DMS114 treated with DMSO at 0.1 percent for 48 hours (cell line): ENCODE measurements at regions not wholly inside any gene's neighbourhood (a gene's known extent, or its start where the extent isn't known, plus 50 kb on each side); places are given as distances from the start of the nearest gene placed in this dataset.

ENCODE experiments used
- DNase-seq: peaks from one replicate; lab custom pipeline; 2025; ENCODE audit not compliant: unreplicated experiment; lab: John Stamatoyannopoulos, UW

DNA sequence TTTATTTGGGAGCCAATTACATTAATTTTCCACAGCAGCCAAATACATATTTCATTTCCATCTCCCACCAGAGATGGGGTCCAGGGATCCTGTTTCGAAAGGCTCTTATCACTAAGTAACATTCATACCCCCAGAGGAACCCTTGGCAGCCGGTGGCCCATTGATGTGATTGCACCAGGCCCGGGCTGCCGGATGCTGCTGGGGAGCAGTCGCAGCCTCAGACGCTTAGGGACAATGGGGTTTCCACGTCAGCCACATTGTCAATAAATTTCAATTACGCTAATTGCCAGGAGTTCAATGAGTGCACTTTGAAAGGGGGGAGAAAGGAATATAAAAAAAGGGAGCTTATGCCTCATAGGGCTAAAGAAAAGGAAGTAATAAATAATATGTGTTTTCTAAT is 478.8 kb upstream of the ADAMTS16 start:
- DNase-seq, result no peak

DNA sequence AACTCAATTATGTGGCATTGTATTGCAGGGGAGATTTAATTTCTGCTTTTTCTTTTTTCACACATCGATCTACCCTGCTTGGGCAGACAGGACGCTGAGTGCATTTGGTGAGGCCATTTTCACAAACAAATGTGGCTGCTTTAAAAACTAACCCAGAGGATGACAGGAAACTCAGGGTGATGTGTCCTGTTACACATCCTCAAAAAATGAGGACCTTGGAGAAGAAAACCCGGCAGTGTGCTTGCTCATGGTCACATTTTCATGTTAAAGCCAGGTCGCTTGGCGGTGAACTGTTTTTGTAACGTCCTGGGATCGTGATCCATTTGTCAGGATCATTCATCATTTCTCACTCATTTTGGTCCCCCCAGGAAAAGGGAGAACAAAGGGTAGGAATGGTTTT is 478.3 kb upstream of the ADAMTS16 start:
- DNase-seq, result no peak

DNA sequence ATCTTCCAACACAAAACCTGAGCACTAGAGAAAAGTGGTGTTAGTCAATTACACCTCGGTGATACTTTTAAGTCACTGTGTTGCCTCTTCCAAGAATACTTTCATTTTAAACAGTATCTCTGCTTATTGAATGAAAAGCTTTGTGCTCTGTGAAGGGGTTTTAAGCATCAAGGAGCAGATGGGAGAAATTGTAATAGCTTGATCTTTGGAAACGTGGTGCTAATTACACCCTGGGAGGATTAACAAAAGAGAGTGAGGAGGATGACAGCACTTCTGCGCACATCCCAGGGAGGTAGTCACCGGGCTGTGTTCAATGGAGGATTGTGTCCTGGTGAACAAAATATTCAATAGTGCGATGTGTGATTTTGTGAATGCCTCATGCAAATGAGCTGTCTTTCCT is 477.4 kb upstream of the ADAMTS16 start:
- DNase-seq, result no peak

DNA sequence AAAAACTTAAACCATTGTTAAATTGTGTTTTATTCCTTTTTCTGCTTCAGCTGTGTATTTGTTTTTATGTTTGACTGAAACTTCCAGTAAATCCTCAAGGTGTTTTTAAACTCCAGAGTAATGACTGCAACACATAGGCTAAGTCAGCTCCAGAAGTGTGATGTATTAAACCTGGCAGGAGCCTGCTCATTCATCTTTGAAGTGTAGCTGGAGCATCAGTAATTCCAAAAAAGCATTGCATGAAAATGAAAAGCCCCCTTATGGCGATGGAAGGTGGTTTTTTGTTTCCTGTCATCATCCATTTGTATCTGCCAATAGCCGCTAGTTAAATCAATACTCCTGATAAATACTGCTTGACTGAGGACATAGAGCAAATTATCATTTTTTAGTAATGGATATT is 474.2 kb upstream of the ADAMTS16 start:
- DNase-seq, result no peak

DNA sequence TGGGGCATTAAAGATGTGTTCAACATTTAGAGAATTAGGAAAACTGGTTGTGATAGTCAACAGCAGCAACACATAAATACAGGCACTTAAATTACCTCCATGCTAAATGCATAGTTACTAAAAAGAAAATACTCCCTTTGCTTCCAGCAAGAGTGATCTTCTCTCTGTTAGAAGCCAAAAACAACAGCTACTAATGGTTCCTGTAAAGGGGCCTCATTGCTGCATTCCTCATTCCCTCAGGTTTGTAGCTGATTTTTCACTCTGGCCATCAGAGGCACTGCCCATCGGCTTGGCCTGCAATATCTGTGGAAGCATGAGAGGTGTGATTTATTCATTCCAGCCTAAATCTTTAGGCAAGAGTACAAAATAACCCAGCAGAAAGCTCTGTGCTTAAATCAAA is 466.0 kb upstream of the ADAMTS16 start:
- DNase-seq, result no peak

DNA sequence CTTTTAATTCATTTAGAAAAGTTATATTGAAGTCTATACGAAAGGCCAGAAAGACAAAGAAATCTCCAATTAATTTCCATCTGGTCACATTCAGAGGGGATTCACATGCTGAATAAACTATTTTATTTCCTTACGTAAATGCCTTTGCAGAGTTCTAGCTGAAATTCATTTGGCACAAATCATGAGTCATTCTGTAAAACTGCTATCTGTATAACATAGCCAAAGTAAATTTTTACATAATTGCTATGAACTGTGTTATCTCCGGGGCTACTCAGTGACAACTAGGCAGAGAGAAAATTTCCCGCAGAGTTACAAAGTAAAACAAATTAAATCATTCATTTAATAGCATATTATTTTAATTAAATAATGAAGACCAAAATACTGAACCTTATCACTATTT is 463.2 kb upstream of the ADAMTS16 start:
- DNase-seq, result no peak

DNA sequence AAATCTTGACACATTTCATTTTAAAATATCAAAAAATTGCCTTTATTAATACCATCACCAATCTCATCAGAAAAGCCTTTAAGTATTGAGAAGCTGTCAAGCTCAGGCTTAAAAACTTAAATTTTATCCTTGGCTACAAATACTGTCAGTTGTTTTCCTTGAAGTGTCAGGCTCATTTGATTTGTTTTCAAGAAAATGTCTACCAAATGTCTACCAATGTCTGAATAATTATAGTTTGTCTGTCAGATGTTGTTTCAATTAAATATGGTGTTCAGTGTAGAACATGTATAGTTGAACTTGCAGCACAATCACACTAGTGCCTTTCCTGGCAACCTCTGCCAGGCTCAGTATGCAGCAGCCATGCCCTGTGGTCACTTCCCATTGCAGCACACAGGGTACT is 455.2 kb upstream of the ADAMTS16 start:
- no peak for DNase-seq

DNA sequence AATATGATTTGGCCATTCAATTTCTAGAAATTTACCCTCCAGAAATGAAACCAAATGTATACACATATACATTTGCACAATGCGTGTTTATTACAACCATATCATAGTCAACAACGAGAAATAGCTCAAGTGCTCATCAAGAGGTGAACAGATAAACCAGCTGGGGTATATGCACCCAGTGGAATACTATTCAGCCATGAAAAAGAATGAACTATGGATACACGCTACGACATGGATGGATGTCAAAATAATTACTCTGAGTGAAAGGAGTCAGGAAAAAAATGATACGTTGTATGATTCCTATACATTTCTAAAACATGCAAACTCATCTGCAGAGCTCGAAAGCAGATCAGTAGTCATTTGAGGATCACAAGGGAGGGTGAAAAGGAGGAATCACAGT is 441.5 kb upstream of the ADAMTS16 start:
- no peak for DNase-seq

DNA sequence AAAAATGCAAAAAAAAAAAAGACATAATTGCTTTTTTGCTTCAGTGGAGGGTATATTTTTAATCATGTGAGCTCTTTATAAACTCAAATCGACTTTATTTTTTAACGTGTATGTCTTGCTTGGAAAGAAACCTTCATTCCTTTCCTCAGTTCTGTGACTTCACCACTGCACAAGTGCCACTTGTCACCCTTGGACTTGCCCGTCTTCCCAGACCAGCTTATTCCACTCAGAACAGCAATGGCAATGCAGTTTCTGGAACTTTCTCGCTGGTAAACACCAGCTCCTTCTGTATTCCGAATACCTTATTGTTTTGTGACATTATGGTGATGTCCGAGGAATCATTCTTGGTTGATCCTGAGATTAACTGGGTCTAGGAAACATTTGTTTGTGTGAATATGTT is 440.5 kb upstream of the ADAMTS16 start:
- DNase-seq, result no peak

DNA sequence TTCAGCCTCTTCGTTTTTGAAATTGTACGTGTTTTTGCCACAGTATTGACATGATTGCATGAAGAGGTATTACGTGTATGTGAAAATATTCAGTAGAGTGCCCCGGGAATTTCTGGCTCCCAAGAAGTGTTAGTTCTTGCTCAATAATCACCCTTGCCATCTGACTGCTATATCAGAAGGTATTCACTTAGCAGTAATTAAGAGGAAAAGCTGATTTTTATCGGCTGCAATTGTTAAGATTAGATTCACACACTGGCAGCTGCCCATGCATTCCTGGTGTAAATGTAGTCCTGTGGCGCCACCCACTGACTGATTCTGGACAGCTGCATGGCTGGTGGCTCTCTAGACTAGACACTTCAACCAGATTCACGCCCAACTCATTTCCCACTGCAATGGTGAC is 440.1 kb upstream of the ADAMTS16 start:
- DNase-seq, result peak; percentile 20

DNA sequence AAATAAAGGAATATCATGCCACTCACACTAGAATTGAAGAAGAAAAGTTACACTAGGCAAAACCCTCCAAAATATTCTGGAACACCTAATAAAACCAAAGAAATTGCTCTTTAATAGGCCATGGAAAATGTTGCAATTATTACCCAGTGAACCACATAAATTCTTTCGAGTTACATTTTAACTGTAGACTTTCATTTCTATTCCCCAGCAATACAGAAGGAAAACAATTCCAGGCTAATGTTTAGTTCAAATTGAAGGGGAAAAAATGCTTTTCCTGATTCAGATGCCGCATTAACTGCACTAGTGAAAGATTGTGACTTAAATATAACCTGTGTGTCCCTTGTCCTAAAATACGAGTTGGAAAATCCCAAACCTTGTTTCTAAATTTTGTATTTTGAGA is 439.3 kb upstream of the ADAMTS16 start:
- DNase-seq, result no peak

DNA sequence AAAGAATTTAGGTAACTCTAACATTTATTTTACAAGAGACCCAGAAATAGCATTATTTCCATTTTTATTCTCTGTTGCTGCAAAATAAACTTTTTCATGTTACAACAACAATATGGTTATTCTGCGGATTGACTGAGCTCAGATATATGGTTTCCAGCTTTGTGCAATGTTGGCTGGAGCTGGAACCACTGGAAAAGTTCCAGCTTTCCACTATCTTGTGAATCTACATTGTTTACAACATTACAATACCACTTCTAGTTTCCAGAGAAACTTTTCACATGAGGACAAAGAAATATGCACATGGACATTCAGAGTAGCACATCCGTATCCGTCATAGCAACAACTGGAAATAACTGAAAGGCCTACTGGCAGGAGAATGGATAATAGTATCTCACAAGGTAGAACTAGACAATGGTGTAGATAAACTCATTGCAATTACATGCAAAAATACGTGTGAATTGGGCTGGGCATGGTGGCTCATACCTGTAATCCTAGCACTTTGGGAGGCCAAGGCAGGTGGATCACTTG is 436.1 kb upstream of the ADAMTS16 start:
- no peak for DNase-seq

DNA sequence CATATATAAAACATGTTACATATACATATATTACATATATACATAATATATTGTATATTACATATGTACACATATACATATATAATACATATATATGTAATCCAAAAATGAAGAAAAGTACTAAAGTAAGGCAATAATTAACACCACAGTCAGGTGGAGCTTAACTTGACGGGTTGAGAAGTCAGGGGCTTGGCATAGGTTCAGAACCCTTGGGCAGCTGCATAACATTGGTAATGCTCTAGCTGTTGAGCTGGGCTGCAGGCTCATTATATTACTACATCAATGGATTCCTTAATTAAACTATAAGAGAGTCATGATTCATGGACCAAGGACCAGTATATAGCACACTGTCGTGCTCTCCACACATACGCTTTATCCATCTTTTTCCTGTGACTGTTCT is 435.2 kb upstream of the ADAMTS16 start:
- no peak for DNase-seq

DNA sequence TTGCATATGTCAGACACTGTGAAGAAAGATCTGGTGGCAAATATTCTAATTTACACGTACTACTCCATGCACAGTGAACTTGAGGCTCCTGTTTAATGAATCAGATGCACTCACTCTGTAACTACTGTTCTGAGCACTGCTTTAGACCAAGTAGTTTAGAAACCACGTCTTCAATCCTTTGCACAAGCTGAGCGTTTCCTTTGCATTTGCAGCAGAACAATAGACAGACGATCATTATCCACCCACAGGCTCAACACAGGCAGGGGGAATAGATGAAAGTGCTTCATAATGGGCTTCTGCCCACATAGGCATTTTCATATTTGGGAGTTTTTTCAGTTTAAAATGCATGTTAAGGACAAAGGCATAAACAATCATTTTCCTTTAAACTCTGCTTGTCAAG is 423.3 kb upstream of the ADAMTS16 start:
- DNase-seq, result no peak

DNA sequence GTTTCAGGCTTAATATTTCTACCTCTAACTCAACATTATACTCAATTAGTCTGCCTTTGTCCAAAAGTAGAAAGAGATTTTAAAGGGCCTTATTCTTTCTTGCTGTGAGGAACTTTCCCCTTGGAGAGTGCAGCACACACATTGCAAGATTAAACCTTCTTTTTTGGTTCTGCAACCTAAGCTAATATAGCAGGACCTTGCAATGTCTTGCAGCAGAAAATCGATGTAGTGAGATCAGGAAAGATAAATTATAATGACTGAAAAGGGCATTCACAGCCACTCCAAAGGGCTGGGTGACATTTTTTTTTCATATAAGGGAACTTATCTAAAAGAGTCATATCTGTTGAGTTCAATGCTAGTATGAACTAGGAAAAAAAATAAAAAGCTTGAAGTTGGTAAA is 422.7 kb upstream of the ADAMTS16 start:
- no peak for DNase-seq

DNA sequence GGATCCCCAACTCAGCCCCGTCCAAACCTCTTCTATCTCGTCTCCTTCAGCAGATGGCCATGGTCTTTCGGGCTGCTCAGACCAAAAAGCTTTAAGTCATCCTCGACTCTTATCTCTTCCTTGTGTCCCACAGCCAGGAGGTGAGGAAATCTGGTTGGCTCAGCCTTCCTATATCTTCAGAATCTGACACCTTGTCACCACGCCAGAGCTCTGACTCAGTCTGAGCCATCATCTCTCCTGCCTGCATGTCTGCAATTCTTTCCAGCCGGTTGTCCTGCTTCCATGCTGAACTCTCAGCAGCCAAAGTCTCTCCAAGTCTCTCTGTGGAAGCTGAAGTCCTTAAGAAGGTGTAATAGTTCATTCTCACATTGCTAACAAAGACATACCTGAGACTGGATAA is 419.3 kb upstream of the ADAMTS16 start:
- DNase-seq, result no peak

DNA sequence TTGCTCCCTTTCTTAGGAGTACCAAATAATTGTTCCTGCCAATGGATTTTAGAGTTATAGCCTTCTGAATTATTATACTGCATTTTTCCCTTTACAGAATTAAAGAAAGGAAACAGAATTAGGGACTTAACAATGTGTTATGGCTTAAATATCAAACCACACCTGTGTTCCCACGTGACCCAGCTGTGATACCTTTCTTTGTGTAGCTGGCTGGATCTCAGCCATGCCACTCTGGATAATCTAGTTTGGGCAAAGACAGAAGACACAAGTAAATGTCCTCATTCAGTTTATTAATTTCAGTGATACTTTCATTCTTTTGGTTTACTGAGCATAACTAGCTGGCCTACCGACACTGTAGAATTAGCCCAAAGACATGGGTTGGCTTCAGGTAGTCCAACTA is 417.2 kb upstream of the ADAMTS16 start:
- DNase-seq, result no peak

DNA sequence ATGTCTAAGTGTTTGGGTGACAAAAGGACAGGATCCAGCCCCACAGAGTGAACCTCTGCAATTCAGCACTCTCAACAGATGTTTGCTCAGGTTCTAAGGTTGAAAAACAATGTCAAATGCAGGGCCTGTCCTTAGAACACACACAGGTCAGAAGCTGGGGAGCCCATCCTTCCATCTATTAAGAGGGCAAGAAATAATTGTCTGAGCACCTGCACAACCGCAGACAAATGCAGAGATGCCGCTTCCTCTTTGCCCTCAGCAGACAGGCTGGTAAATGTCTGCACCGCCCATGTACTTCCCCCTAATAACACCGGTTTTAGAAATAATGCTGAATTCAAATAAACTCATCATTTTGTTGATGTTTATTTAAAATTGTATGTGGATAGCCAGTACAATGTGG is 414.5 kb upstream of the ADAMTS16 start:
- DNase-seq, result no peak

DNA sequence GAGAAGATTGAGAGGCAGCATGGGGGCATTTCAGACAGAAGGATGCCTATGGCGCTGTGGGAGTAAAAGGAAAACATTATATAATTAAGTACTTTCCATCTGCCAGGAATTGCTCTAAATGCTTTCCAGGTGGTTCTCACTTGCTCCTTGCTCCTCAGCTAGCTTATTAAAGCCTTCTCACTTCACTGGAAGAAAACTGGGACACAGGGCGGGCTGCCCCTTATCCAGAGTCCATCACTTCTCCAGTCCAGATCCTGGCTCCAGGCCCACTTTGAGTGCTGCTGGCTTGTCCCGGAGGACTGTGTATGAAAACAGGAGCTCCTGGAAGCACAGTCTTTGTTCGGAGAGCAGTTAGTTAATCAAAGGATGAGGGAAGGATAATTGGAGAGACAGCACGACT is 409.9 kb upstream of the ADAMTS16 start:
- no peak for DNase-seq

DNA sequence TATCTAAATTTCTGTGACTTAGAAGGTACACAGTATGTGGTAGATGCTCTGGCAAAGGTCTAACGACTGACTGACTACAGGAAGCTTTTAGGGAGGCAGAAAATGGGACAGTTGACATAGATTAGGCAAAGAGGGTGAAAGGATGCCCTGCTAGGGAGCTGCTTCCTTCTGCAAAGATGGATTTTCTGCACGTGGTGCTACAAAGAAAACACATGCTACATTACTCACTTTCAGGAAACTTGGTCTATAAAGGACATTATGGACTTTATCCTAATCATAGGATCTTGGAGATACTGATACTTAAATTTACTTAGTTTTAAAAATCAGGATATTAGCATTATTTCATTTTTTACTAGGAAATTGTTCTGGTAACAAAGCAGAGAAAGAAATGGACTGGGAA is 405.8 kb upstream of the ADAMTS16 start:
- no peak for DNase-seq

DNA sequence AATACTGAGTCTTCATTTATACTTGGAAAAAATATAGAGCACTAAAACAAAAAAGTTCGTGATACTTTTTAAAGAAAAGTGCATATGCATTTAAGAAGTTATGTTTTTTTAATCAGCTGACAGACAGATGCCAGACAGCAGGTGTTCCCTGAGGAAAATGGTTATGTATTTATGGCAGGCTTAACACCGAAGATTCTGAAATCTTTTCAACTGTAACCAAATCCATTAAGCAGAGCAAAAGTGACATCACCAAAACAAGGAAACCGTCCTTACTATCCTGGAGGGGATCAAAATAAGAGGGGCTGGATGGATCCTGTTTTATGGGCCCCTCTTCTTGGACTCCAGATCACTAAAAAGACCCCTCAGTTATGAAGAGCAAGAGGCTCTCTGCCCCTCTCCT is 404.9 kb upstream of the ADAMTS16 start:
- DNase-seq, result no peak

DNA sequence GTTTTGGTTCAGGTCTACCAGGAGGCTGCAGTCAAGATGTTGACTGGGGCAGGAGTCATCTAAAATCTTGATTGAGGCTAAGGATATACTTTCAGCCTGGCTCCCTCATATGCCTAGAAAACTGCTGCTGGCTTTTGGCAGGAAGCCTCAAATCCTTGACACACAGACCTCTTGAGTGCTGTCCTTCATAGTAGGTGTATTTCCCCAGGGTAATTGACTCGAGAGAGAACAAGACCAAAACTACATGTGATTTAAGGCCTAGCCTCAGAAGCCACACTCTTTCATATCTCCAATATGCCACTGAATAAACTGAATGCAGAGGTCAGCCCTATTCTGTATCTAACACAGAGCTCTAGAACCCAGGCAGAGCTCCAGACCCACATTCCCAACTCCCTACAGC is 402.3 kb upstream of the ADAMTS16 start:
- DNase-seq, result no peak

DNA sequence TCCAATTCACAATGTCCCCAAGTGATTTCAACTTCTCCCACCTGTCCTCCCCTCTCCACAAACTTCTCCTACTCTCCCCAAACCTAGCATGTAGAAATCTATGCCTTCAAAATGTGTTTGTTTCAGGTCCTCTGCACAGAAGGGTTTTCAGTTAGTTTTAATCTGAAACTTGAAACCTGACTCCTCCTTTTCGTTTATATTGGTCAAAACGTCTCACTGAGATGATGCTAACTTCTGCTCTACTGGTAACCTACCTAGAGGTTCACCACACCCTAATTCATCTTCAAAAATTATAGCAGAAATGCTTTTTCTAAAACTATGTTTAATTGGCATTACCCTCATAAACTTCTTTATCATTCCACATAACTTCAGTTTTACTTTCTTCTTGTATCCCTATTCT is 401.8 kb upstream of the ADAMTS16 start:
- no peak for DNase-seq

DNA sequence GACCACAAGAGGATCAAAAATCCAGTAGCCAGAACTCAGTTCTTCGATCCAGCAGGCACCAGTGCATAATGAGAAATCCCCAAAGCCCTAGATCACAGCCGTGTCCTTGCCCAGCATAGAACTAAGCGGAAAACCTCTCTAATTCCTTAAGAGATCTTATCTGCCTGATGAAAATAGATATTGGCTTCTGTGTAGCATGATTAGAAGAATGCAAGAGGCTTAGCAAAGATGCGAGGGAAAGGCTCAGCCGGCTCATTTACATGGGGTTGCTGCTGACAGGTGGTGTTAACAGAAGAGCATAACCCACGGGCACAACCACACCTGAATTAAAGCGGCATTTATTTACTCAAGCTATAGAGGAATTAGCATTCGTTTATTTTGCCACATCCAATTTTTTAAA is 400.0 kb upstream of the ADAMTS16 start:
- DNase-seq, result no peak
